ENCODE measurements at regions not wholly inside any gene's neighbourhood (a gene's known extent, or its start where the extent isn't known, plus 50 kb on each side); places are given as distances from the start of the nearest gene placed in this dataset.

DNA sequence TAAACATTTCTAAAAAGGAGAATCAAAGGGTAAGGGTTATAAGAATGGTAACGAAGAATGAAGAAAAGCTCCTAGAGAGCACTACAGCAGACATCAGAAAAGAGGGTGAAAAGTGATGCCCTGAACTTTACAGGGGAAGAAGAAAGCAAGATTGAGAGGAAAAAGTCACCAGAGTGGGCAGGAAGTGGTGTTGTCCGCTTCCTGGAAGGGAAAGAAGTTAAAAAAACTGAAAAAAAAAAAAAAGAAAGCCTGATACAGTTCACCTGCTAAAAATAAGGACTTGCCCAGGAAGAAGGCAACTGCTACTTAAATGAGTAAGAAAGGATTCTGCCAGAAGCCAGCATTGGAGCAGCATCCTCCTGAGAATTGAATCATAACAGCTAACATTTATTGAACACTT is 330.1 kb upstream of the PHF14 start:
- H4K91ac ChIP-seq (ENCODE audit: insufficient read length, low read depth, low read length) = no peak overlapping the region
- no peaks in the 10 kb centered on the region for H3K9me3 ChIP-seq (ENCODE audit: control insufficient read depth, low read depth, low read length)
- no CpG with 5 or more reads among the region's 2 CpGs for WGBS (ENCODE audit: extremely low coverage, insufficient read length, low lambda C conversion rate)
- Mint-ChIP-seq H3K27ac (0 out of 7 replicates have a peak overlapping the region, but pooled peaks of 1 of the 3 experiments have one; percentile 3), H3K4me1 (no peaks in the 10 kb centered on the region), H3K4me3 (no peak overlapping the region), H3K9me3 (no peaks in the 10 kb centered on the region), H3K27me3 (ENCODE audit: low read depth) (no peaks in the 10 kb centered on the region), H3K36me3 (ENCODE audit: insufficient read depth in 1 of 3, low read depth in 3 of 3) (no peaks in the 10 kb centered on the region)
- no peak overlapping the region for H2BK120ac ChIP-seq (ENCODE audit: low read depth, low read length, poor library complexity, severe bottlenecking)
- H2AFZ ChIP-seq (ENCODE audit: low read length) = no peak overlapping the region
- no peaks in the 10 kb centered on the region for H3K23me2 ChIP-seq (ENCODE audit: insufficient read length, low read depth, low read length, poor library complexity, severe bottlenecking)
- H3K23ac ChIP-seq (ENCODE audit: insufficient read length, low read depth, low read length) = no peak overlapping the region
- H3T11ph ChIP-seq (ENCODE audit: low read length) = no peak overlapping the region
- no peaks in the 10 kb centered on the region for H3K4me1 ChIP-seq (ENCODE audit: insufficient read depth, low read length)
- H3K14ac ChIP-seq (ENCODE audit: insufficient read depth, low read length) = no peak overlapping the region
- H3K27ac ChIP-seq (ENCODE audit: insufficient read length, low read depth, low read length) = no peak overlapping the region
- H3K18ac ChIP-seq (ENCODE audit: insufficient read length, low read depth, low read length) = no peak overlapping the region
- H3K27me3 ChIP-seq (ENCODE audit: insufficient read depth, low read length) = no peaks in the 10 kb centered on the region
- no peak overlapping the region for H2BK15ac ChIP-seq (ENCODE audit: low read depth, low read length)
- H3K9ac ChIP-seq (ENCODE audit: extremely low read depth, insufficient read length, low read length) = no peak overlapping the region
- H2BK20ac ChIP-seq (ENCODE audit: low read depth, low read length, poor library complexity, severe bottlenecking) = no peak overlapping the region
- H3K56ac ChIP-seq (ENCODE audit: insufficient read length, low read depth, low read length) = no peak overlapping the region
- H2AK5ac ChIP-seq (ENCODE audit: insufficient read length, low read length) = no peak overlapping the region
- H3K4me2 ChIP-seq (ENCODE audit: insufficient read depth, insufficient read length, low read length) = no peak overlapping the region
- DNase-seq = no peak
- H3K79me2 ChIP-seq (ENCODE audit: insufficient read depth, low read length) = no peaks in the 10 kb centered on the region
- no peak overlapping the region for H2BK12ac ChIP-seq (ENCODE audit: insufficient read length, low read depth, low read length)
- no peak overlapping the region for H4K5ac ChIP-seq (ENCODE audit: insufficient read length, low read depth, low read length)
- no peaks in the 10 kb centered on the region for H4K20me1 ChIP-seq (ENCODE audit: control insufficient read depth, insufficient read depth, insufficient read length)
- no peaks in the 10 kb centered on the region for H3K79me1 ChIP-seq (ENCODE audit: insufficient read depth, low read depth, low read length, poor library complexity, severe bottlenecking)
- no peak overlapping the region for H2BK5ac ChIP-seq (ENCODE audit: insufficient read length, low read length)
- H4K8ac ChIP-seq (replicated peaks; ENCODE audit: insufficient read length, low read depth, low read length) = no peak overlapping the region
- TF ChIP-seq, protein P1, sequence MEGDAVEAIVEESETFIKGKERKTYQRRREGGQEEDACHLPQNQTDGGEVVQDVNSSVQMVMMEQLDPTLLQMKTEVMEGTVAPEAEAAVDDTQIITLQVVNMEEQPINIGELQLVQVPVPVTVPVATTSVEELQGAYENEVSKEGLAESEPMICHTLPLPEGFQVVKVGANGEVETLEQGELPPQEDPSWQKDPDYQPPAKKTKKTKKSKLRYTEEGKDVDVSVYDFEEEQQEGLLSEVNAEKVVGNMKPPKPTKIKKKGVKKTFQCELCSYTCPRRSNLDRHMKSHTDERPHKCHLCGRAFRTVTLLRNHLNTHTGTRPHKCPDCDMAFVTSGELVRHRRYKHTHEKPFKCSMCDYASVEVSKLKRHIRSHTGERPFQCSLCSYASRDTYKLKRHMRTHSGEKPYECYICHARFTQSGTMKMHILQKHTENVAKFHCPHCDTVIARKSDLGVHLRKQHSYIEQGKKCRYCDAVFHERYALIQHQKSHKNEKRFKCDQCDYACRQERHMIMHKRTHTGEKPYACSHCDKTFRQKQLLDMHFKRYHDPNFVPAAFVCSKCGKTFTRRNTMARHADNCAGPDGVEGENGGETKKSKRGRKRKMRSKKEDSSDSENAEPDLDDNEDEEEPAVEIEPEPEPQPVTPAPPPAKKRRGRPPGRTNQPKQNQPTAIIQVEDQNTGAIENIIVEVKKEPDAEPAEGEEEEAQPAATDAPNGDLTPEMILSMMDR (conservative IDR thresholded peaks at IDR 0.05) = no peak
- H3K4ac ChIP-seq (ENCODE audit: low read depth, low read length) = no peak overlapping the region

Measured in H9 (cell line).